Hematopoietic multipotent progenitor cell treated with erythropoietin and hydrocortisone succinate and interleukin-3 and kit ligand, for 17 days (in vitro differentiated cells): ENCODE measurements at regions not wholly inside any gene's neighbourhood (a gene's known extent, or its start where the extent isn't known, plus 50 kb on each side); places are given as distances from the start of the nearest gene placed in this dataset.

Experiments
- DNase-seq: peaks from one replicate; pipeline ENCODE4 v3.0.0-alpha.2; 2015; ENCODE audit warnings: low spot score

- DNase-seq, result no peak
Measured at GRCh38 chr1:221366495-221367110, 375.3 kb downstream of the DUSP10 start.

- no peak for DNase-seq
Measured at GRCh38 chr1:221371705-221372104, 370.2 kb downstream of the DUSP10 start.

DNA sequence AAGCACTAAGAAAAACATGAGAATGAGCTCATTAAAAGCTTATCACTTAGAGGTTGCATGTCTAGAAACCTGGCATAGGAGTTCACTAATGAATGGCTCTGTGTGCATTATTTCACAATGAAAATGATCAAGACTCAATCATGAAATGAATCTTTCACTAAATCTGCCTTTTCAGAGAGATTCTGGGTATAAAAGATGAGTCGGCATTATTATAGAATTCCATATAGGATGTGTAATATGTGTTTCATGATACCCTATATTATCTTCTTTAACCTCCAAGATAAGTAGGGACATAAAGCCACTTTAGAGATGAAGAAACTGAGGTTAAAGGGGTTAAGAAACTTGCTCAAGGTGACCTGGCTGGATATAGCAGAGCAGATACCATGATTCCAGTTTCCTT is 368.1 kb downstream of the DUSP10 start:
- DNase-seq, result no peak

DNA sequence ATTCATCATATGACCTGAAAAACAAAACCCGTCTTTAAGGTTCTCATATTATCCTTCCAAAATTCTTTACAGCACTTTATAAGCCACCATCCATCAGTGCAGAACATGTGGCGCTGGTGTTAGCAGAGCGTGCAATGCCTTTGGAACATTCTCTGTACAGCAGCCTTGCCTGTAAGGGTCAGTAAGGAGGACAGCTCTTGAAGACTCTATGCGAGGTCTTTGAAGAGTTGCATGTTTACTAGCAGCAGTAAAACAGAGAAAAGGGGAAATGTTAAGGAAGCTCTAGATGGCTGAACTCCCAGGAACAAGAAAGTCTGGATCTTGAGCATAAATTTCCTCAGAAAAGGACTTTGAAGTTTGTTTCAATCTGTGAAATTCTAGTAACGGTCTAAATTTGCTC is 365.6 kb downstream of the DUSP10 start:
- DNase-seq, result no peak

DNA sequence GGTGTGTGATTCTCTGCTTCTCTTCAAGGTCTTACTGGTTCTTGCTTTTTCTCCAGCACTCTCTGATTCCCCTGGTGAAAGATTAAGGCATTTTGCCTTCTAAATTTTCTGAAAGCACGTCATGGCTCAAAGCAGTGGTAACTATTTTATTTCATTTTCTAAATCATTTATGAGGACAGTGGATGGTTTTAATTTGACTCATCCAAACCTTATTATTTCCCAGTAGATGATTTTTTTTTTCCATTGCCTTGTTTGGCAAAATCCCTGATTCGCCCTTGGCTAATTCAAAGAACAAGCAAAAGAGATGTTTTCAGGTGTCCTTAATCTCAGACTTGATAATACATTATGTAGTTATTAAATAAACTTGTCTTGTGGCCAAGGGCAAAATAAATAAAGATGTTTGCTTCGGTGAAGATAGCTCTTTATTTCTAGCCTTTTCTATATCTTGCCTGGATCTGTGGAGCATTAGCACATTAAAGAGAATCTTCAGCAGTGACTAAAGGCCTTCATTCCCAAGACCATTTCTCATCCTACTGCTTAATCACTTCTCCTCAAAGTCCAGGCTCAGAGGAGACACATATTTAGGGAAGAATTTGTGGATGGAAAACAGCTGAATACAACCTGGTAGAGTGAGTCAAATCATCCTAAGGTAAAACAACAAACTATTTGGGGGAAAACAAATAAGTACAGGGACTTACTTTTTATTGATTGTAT is 359.8 kb downstream of the DUSP10 start:
- DNase-seq, result no peak

DNA sequence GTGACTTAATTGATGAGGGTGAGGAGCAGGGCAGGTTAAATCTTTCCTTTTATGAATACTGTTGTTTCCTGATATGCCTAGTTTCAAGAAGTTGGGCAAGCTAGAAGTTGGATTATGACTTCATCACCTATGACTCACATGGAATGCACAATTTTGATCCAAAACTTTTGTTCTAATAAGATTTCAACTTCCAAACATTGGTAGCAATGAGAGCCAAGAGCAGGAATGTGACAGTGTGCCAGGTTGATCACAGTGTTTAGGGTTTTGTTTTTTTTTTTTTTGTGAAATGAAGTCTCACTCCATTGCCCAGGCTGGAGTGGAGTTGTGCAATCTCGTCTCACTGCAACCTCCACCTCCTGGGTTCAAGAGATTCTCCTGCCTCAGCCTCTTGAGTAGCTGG is 349.4 kb downstream of the DUSP10 start:
- DNase-seq, result no peak

DNA sequence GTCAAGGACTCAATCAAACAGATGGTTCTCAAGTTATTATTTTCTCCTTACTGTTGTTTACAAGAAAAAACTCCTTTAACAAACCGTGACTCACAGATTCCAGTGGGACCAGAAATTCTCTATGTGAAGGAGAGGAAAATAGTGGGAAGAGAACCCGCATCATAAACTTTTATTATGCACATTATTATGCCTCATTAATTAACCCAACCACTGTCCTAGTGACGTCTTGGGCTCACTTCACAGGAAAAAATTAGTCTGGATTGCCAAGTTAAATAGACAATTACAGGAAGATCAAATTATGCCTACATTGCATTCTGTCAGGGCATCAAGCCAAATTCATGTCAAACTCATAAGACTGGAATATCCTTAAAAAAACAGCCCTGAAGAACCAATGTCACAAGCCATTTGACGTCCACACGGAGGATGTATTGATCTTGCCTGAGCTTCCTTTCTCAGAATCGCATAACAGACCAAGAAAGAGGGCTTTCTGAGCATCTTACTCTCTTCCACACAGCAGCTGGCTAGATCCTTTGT is 347.8 kb downstream of the DUSP10 start:
- DNase-seq, result no peak

- no peak for DNase-seq
Measured at GRCh38 chr1:221396526-221396925, 345.4 kb downstream of the DUSP10 start.

DNA sequence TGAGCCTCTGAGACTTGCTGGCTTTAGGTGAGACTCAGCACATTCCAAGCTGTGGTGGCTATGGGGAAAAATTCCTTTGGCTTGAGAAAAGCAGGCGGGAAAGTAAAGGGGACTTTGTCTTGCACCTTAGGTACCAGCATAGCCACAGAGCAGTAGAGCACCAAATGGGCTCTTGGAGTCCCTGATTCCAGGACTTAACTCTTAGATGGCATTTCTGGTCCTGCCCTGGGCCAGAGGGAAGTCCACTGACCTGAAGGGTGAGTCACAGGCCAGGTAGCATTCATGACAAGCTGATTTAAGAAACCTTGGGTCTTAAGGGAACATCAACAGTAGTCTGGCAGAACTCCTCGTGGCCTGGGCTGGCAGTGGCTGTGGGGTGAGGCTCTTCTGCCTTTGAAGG is 344.7 kb downstream of the DUSP10 start:
- DNase-seq, result no peak

- no peak for DNase-seq
Measured at GRCh38 chr1:221397606-221398005, 344.3 kb downstream of the DUSP10 start.

DNA sequence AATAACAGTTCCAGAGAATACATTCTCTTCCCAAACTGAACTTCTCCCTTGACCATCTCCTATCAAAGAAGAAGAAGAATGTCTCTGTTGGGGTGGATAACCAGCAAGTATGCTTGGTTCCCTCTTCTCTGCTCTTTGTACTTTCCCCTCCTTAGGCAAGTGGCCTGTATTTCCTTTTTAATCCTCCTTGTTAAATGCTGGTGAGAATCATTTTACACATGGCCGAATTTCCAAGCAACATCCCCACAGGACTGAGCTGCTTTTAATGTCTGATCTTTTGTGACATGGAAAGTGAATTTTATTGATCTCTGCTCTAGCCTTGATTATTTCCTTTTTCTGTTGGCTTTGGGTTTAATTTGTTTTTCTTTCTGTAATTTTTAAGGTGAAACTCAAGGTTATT is 336.7 kb downstream of the DUSP10 start:
- DNase-seq, result no peak

- no peak for DNase-seq
Measured at GRCh38 chr1:221408117-221408803, 333.6 kb downstream of the DUSP10 start.

GRCh38 chr1:221411283-221411682 is 330.6 kb downstream of the DUSP10 start:
- DNase-seq, result no peak

DNA sequence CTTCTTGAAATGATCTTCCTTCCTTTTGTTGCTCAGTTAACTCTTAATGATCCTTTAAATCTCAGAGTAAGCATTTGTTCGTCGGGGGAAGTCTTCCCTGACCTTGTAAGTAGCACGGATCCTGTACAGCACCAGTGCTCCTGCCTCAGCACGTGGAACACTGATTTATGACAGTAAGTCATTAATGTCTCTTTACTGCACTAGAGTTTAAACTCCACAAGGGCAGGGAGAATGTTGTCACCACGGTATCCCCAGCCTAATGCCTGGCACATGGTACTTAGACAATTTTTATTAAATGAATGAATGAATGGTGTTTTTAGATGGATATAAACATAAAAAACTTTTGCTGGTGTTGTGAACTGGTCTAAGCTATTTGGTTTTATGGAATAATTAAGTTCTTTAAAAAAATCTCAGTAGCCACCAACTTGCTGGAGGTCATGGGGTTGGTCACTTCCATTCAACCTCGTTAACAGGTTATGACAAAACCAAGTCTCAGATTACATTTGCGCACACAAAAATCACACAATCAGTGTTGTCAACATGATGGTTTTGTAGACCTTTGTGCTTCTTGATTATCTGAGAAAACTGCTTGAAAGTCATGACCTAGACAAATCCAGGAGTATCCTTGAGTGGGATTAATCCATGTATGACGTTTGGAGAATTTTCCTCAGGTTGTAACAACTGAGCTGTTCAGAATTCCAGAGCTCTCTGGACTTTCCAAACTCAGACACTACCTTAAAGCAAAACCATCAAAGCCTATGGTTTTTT is 326.9 kb downstream of the DUSP10 start:
- DNase-seq, result no peak

DNA sequence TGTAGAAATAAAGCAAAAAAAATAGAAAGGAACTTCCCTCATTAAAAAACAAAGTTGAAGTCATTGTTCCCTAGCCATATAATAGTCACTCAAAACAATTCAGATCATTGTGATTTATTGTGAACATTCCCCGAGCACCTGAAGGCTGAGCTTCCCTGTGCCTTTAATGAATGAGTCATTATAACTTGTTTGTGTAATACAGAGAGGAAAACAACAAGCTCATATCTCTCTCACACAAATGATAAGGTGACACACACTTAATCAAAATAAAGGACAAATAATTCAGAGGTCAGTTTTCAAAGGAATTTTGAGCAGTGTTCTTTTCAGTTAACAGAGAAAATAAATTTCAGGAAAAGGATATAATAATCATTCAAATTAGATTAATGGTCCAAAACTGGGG is 326.2 kb downstream of the DUSP10 start:
- DNase-seq, result no peak

GRCh38 chr1:221416142-221416541 is 325.7 kb downstream of the DUSP10 start:
- no peak for DNase-seq

- DNase-seq, result no peak
Measured at GRCh38 chr1:221416723-221417122, 325.2 kb downstream of the DUSP10 start.

- no peak for DNase-seq
Measured at GRCh38 chr1:221418346-221418745, 323.5 kb downstream of the DUSP10 start.

DNA sequence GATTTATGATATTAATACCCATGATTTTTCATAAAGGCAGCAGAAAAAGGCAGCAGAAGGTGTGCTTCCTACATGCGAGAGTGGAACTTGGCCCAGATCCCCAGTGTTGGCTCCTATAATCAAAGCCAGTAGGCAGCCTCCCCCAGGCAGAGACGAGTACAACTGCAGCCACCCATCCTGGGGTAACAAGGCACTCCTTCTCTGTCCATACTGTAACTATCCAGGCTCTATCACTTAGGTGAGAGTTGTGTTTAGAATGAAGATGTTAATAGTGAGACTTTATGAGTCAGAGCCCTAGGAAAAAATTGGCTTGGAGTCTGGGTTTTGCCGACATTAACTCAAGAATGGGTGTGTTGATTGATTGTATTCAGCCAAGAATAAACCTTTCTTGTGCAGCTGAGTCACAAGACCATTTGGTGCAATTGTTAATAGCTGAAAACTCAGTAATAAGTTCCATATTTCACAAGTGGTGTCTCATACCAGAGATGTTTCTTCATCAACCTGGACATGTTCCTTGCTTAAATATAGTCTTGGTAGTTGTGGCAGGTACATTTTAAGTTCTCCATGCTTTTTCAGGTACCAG is 322.3 kb downstream of the DUSP10 start:
- no peak for DNase-seq

GRCh38 chr1:221429264-221429663 is 312.6 kb downstream of the DUSP10 start:
- DNase-seq, result no peak

- no peak for DNase-seq
Measured at GRCh38 chr1:221430152-221430960, 311.5 kb downstream of the DUSP10 start.
